ENCODE measurements at regions not wholly inside any gene's neighbourhood (a gene's known extent, or its start where the extent isn't known, plus 50 kb on each side); places are given as distances from the start of the nearest gene placed in this dataset.

GRCh38 chr20:63128956-63129355 is 87.0 kb downstream of the YTHDF1 start:
- no peak for FAIRE-seq

GRCh38 chr20:63128367-63128766 is 87.6 kb downstream of the YTHDF1 start:
- FAIRE-seq: no peak

More at GRCh38 chr20:63128956-63129355, 87.0 kb downstream of the YTHDF1 start:
- no peak for DNase-seq (ENCODE audit: extremely low spot score, insufficient read length, low read depth)

GRCh38 chr20:63127700-63128364 is 88.1 kb downstream of the YTHDF1 start:
- no peak for DNase-seq (ENCODE audit: extremely low spot score, insufficient read length, low read depth)
- no peak for FAIRE-seq

More at GRCh38 chr20:63128367-63128766, 87.6 kb downstream of the YTHDF1 start:
- DNase-seq (ENCODE audit: extremely low spot score, insufficient read length, low read depth): no peak

GRCh38 chr20:63126876-63127699 is 88.8 kb downstream of the YTHDF1 start:
- FAIRE-seq (no peak), DNase-seq (ENCODE audit: extremely low spot score, insufficient read length, low read depth) (no peak)

- FAIRE-seq: no peak
- no peak for DNase-seq (ENCODE audit: extremely low spot score, insufficient read length, low read depth)
Observed at GRCh38 chr20:63125838-63126601, 89.9 kb downstream of the YTHDF1 start.

GRCh38 chr20:63125581-63125837 is 90.4 kb downstream of the YTHDF1 start:
- DNase-seq (ENCODE audit: extremely low spot score, insufficient read length, low read depth) (no peak), FAIRE-seq (no peak)

GRCh38 chr20:63124782-63125580 is 91.0 kb downstream of the YTHDF1 start:
- DNase-seq (ENCODE audit: extremely low spot score, insufficient read length, low read depth) (no peak), FAIRE-seq (no peak)

- FAIRE-seq (no peak), DNase-seq (ENCODE audit: extremely low spot score, insufficient read length, low read depth) (no peak)
Observed at GRCh38 chr20:63124092-63124781, 91.7 kb downstream of the YTHDF1 start.

GRCh38 chr20:63123331-63123741 is 92.6 kb downstream of the YTHDF1 start:
- DNase-seq (ENCODE audit: extremely low spot score, insufficient read length, low read depth) (no peak), FAIRE-seq (no peak)

GRCh38 chr20:63122626-63123025 is 93.3 kb downstream of the YTHDF1 start:
- no peak for DNase-seq (ENCODE audit: extremely low spot score, insufficient read length, low read depth)
- FAIRE-seq: no peak

GRCh38 chr20:63121749-63122405 is 94.1 kb downstream of the YTHDF1 start:
- no peak for FAIRE-seq

GRCh38 chr20:63121246-63121645 is 94.7 kb downstream of the YTHDF1 start:
- DNase-seq (ENCODE audit: extremely low spot score, insufficient read length, low read depth) (no peak), FAIRE-seq (no peak)

More at GRCh38 chr20:63121749-63122405, 94.1 kb downstream of the YTHDF1 start:
- DNase-seq (ENCODE audit: extremely low spot score, insufficient read length, low read depth): no peak

- DNase-seq (ENCODE audit: extremely low spot score, insufficient read length, low read depth) (no peak), FAIRE-seq (no peak)
Observed at GRCh38 chr20:63120808-63121090, 95.2 kb downstream of the YTHDF1 start.

GRCh38 chr20:63119963-63120807 is 95.7 kb downstream of the YTHDF1 start:
- DNase-seq (ENCODE audit: extremely low spot score, insufficient read length, low read depth) (no peak), FAIRE-seq (no peak)

- no peak for DNase-seq (ENCODE audit: extremely low spot score, insufficient read length, low read depth)
- no peak for FAIRE-seq
Observed at GRCh38 chr20:63119121-63119962, 96.6 kb downstream of the YTHDF1 start.

GRCh38 chr20:63118303-63119120 is 97.4 kb downstream of the YTHDF1 start:
- FAIRE-seq (no peak), DNase-seq (ENCODE audit: extremely low spot score, insufficient read length, low read depth) (no peak)
